Fibroblast of gingiva (primary cell): ENCODE measurements at regions not wholly inside any gene's neighbourhood (a gene's known extent, or its start where the extent isn't known, plus 50 kb on each side); places are given as distances from the start of the nearest gene placed in this dataset.

Experiments used
- DNase-seq: peaks from one replicate; pipeline ENCODE4 v3.0.0-alpha.2; 2011; ENCODE audit warnings: low read depth

- DNase-seq = no peak
Observed at GRCh38 chr2:126774761-126775160, 118.8 kb downstream of the GYPC start.

GRCh38 chr2:126775300-126775985, 119.5 kb downstream of the GYPC start:
- DNase-seq = no peak

DNA sequence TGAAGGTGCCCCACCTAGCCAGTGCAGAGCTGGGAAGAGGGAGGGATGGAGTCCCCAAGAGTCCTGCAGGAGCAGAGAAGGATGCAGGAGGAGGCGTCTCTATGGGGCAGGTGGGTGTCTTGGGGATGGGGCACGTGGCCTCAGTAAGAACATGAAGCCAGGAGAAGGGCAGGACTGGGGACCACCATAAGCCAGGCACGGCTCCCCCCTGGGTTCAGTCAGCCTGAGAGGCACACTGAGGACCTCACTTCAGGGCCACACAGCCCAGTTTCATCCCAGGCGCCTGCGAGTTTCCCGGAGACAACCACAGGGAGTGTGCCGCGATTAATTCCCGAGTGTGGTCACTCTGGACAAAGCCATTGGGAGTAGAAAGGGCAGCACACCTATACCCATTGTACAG, 120.3 kb downstream of the GYPC start:
- DNase-seq = no peak

GRCh38 chr2:126776692-126777619, 121.0 kb downstream of the GYPC start:
- peak; percentile 57 for DNase-seq

GRCh38 chr2:126777620-126777978, 121.1 kb upstream of the TEX51 start:
- DNase-seq = no peak

DNA sequence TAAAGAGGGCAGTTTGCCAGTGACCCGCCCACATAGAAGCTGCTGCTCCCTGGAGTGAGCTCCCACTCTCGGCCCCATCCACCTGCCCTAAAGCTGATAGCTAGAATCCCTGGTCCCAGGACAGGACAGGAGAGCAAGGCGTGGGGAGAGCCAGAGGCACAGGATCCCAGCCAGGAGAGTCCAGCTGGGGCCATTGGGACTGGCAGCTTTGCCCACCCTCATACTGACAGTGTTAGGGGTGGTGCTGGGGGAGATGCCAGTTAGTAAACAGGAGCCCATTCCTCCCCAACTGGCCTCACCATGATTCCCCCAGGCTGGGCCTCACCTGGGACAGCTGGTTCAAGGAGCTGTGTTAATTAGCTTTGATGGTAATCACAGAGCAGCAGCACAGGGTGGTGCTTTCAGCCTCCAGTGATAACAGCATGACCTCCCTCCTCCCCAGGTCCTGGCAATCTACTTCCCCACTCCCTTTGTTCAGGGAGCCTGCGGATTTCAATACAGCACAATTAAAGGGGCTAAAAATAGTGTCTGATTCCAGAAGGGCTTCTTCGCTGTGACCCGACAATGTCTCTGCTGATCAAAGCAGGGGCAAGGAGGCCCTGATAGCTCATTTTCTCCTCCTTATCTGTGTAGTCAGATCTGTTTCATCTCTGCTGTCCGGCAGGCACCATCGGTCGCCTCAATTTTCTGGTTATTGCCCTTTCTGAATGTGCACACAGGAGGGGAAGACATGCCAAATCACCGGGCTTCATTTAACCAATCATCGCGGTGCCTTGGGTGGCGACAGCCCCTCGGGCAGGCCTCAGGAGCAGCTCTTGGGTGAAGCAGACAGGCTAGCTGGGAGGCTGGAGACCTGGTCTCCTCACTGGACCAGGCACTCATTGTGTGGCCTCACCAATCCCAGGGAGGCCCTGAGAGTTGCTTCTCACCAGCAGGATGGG, 119.9 kb upstream of the TEX51 start:
- DNase-seq = no peak

GRCh38 chr2:126781206-126781605, 117.5 kb upstream of the TEX51 start:
- DNase-seq = no peak

DNA sequence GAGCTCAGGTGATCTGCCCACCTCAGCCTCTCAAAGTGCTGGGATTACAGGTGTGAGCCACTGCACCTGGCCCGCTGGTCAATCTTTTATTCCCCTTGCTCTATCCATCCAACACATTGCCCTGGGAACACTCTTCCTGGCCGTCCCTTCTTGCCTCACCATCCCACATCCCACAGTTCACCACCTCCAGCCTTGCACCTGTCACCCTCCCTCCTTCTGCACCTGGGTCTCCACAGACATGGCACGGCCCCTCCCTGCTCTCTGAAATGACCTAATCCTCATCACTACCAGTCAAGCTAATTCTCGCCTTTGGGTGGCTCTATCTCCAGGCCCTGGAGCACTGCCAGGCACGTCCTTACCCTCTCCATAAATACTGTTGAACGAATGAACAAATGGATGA, 116.9 kb upstream of the TEX51 start:
- DNase-seq = no peak

DNA sequence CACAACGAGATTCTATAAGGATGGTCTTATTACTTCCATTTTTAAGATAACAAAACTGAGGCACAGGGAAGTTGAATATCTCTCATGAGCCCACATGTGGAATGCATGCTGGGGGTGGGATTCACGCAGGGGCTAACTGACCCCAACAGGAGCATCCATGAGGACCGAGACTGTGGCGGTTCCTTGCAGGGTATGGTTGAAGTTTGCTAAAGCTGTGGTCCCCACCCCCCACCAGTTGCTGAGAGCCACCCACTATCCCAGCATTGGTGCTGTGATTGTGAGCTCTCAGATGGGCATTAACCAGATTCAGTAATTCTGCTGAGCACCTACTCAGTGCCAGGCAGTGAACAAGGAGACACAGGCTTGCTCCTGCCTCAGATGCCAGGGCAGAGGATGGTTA, 116.0 kb upstream of the TEX51 start:
- no peak for DNase-seq

DNA sequence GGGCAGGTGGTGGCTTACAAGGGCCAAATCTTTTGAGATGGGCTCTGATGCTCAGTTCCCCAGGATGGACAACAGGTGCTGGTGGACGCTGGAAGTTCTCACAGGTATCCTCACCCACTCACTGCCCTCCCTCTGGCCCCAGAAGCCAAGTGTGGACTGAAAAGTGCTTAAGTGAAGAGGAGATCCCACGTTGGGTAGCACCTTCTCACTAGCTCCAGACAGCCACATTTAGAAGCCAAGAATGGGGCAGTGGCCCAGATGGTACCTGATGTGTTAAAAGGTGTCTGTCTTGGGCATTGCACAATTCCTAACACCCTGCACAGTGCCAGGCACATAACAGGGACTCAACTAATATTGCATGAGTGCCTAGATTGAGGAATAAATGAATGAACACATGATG, 115.3 kb upstream of the TEX51 start:
- no peak for DNase-seq

DNA sequence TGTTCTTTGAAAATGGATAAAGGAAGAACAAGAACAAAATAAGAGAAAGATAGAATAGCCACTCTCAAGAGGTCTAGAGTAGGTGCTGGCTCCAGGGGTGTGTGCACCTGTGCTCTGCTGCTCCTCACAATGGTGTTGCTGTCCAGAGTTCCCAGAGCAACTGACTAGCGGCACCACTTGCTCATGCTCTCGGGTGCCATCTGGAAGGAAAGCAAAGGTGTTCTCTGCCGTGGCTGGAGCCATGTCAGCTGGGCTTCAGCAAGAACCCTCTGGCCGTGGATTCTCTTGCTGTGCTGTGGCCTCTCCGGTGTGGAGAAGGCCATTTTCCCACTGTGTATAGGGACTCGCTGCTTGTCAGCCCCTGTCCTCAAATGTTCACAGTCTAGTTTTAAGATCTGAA, 114.6 kb upstream of the TEX51 start:
- no peak for DNase-seq

DNA sequence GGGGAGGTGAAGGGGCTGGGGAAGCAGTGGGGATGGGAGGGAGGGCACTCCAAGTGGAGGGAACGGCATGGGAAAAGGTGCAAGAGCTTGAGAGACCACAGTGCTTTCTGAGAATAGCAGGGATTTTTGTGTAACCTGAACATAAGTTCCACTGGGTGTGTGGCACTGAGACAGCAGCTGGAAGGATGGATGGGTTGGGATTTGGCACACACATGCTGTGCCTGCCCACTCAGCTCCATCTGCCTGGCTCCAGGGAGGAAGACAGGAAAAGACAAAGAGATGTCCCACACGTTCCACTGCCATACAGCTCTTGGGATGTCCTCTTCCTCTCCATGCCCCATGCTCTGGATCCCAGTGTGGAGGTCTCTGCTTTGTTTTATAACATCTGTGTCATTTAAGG, 114.1 kb upstream of the TEX51 start:
- DNase-seq = no peak

DNA sequence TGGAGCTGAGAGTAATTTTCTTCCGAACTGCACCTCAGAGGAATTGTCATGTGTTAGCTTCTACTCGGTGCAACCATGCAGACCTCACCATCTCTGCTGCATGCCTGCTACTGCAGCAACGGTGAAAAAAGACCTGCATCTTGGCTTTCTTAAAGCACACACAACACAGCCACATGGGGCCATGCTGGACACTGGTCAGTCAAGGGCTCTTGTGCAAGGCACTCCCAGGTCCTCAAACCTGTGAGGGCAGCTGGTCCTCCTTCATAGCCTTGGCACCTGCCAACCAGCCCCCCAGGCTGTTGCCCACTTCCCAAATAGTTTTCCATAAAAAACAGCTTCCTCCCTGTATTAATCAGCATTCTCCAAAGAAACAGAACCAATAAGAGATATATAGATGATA, 113.5 kb upstream of the TEX51 start:
- no peak for DNase-seq

GRCh38 chr2:126785862-126786261, 112.8 kb upstream of the TEX51 start:
- DNase-seq = no peak

DNA sequence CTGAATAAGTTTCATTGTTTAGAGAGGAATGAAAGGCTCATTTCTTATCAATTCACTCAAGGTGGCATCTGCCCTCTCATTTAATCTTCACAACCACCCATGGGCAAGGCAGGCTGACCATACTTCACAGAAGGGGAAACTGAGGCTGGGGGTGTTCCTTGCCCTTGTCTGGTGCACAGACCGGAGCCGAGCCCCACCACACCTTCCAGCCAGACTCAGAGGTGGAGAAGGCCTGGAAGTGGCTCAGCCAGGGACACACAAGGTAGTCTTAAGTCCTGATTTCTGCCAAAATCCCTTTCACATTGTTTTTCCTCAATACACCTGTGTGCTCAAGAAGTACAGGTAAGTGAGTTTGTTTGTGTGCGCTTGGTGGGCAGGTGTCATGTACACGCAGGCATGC, 111.9 kb upstream of the TEX51 start:
- no peak for DNase-seq

GRCh38 chr2:126787289-126787688, 111.4 kb upstream of the TEX51 start:
- no peak for DNase-seq

DNA sequence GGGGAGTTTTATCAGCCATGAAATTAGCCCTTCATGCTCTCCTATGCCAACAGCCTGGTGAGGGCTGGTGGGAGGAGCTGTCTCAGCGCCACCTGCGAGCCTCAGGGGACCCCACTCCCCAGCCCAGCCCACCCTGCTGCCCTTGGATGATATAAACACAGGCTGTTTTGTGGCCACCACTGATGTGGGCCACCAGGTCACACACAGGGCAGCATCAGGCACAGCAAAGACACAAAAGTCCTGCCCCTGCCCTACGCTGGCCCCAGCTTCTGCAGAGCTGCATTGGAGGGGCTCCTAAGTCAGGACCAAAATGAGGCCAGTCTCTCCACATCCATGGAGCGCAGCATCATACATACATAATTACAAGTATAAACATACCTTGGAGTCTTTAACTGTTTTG, 110.6 kb upstream of the TEX51 start:
- DNase-seq = no peak

GRCh38 chr2:126788652-126789051, 110.0 kb upstream of the TEX51 start:
- DNase-seq = no peak

- no peak for DNase-seq
Observed at GRCh38 chr2:126790987-126791780, 107.5 kb upstream of the TEX51 start.

DNA sequence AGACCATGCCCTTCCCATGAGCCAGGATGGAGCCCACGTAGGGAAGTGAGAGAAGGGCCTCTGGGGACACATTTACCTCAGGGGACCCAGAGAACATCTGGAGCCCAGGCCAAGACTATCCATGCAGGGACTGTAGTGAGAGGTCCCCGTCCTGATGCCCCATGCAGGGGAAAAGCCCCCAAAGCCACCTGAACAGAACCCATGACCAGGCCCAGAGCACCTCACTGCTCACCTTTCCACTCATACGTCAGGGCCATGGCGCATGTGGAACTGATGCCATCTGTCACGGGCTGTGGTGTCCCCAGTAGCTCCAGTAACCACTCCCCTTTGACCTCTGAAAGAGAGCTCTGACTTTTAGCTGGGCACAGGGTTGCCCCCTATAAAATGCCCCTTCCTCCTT, 106.5 kb upstream of the TEX51 start:
- DNase-seq = no peak

- DNase-seq = no peak
Observed at GRCh38 chr2:126792993-126793392, 105.7 kb upstream of the TEX51 start.
